Retina (tissue), 1 donor: ENCODE measurements at regions not wholly inside any gene's neighbourhood (a gene's known extent, or its start where the extent isn't known, plus 50 kb on each side); places are given as distances from the start of the nearest gene placed in this dataset.

Experiments
- DNase-seq: peaks from one replicate; pipeline ENCODE4 v3.0.0-alpha.2; 2016

- DNase-seq, result no peak
Measured at GRCh38 chr4:181692965-181693364, 550.2 kb upstream of the TENM3 start.

GRCh38 chr4:181693517-181693916 is 549.7 kb upstream of the TENM3 start:
- no peak for DNase-seq

- DNase-seq, result no peak
Measured at GRCh38 chr4:181698221-181698620, 545.0 kb upstream of the TENM3 start.

- DNase-seq, result peak; percentile 19
Measured at GRCh38 chr4:181701214-181701613, 542.0 kb upstream of the TENM3 start.

- DNase-seq, result no peak
Measured at GRCh38 chr4:181701894-181702293, 541.3 kb upstream of the TENM3 start.

- peak; percentile 11 for DNase-seq
Measured at GRCh38 chr4:181702864-181703495, 540.2 kb upstream of the TENM3 start.

- no peak for DNase-seq
Measured at GRCh38 chr4:181710143-181710542, 533.1 kb upstream of the TENM3 start.

- no peak for DNase-seq
Measured at GRCh38 chr4:181711387-181711786, 531.8 kb upstream of the TENM3 start.

- no peak for DNase-seq
Measured at GRCh38 chr4:181728305-181728966, 514.8 kb upstream of the TENM3 start.

GRCh38 chr4:181731900-181732299 is 511.3 kb upstream of the TENM3 start:
- no peak for DNase-seq

GRCh38 chr4:181737744-181738143 is 505.5 kb upstream of the TENM3 start:
- no peak for DNase-seq

GRCh38 chr4:181739031-181739430 is 504.2 kb upstream of the TENM3 start:
- DNase-seq, result peak; percentile 62

- no peak for DNase-seq
Measured at GRCh38 chr4:181741513-181741912, 501.7 kb upstream of the TENM3 start.

GRCh38 chr4:181745933-181746625 is 497.1 kb upstream of the TENM3 start:
- no peak for DNase-seq

- DNase-seq, result no peak
Measured at GRCh38 chr4:181748581-181748980, 494.6 kb upstream of the TENM3 start.

GRCh38 chr4:181752516-181752915 is 490.7 kb upstream of the TENM3 start:
- DNase-seq, result no peak

GRCh38 chr4:181753207-181753606 is 490.0 kb upstream of the TENM3 start:
- DNase-seq, result no peak

- DNase-seq, result no peak
Measured at GRCh38 chr4:181755846-181756245, 487.4 kb upstream of the TENM3 start.

GRCh38 chr4:181756451-181757095 is 486.6 kb upstream of the TENM3 start:
- DNase-seq, result peak; percentile 83

- no peak for DNase-seq
Measured at GRCh38 chr4:181757098-181757497, 486.1 kb upstream of the TENM3 start.

GRCh38 chr4:181757910-181758660 is 485.1 kb upstream of the TENM3 start:
- DNase-seq, result peak; percentile 45

GRCh38 chr4:181760560-181760959 is 482.6 kb upstream of the TENM3 start:
- DNase-seq, result no peak

- no peak for DNase-seq
Measured at GRCh38 chr4:181761156-181761555, 482.0 kb upstream of the TENM3 start.
